ENCODE measurements at regions not wholly inside any gene's neighbourhood (a gene's known extent, or its start where the extent isn't known, plus 50 kb on each side); places are given as distances from the start of the nearest gene placed in this dataset.
"Not testable (repeated sequence)": the region's sequence is repeated elsewhere in the genome, so short reads cannot be mapped to it uniquely, and the experiment has no call there.

GRCh38 chr9:62839168-62839567 is 1649.3 kb downstream of the SPATA31A7 start:
- not testable (repeated sequence) for TF ChIP-seq CTCF (IDR thresholded peaks at IDR 0.05; ENCODE audit: insufficient read depth, low read length, poor library complexity, severe bottlenecking); EZH2phosphoT487 (conservative IDR thresholded peaks at IDR 0.05; ENCODE audit: low read length)

All from SU-DHL-6 (cell line).